ENCODE measurements at regions not wholly inside any gene's neighbourhood (a gene's known extent, or its start where the extent isn't known, plus 50 kb on each side); places are given as distances from the start of the nearest gene placed in this dataset.

- no peak overlapping the region for H3K4me3 ChIP-seq (replicated peaks in 1 of 3; ENCODE audit: low read depth in 2 of 3, low read length in 3 of 3)
- no peak overlapping the region for H3K4me3 Mint-ChIP-seq
- H3K79me2 ChIP-seq (ENCODE audit: insufficient read depth, low read length) = no peaks in the 10 kb centered on the region
- peaks cover 0 to 2% (median 0%) of the 10 kb centered on the region in 7 donors for H3K9me3 Mint-ChIP-seq
- WGBS (ENCODE audit: insufficient coverage) = no CpG with 5 or more reads among the region's 1 CpG
- peaks cover 0 to 9% (median 1%) of the 10 kb centered on the region in 3 donors for H3K27me3 Mint-ChIP-seq (ENCODE audit: low read depth in 3 of 3)
- intact Hi-C loops (cut with micrococcal nuclease) = no loop called here
- H4K20me1 ChIP-seq (ENCODE audit: insufficient read depth, low read length) = no peaks in the 10 kb centered on the region
- no peaks in the 10 kb centered on the region for H3K27me3 ChIP-seq (ENCODE audit: control insufficient read depth in 2 of 2, insufficient read depth in 2 of 2, low read length in 2 of 2)
- no peak overlapping the region for H3K9ac ChIP-seq (ENCODE audit: insufficient read depth, low read length, poor library complexity, severe bottlenecking)
- H2AFZ ChIP-seq (ENCODE audit: insufficient read depth, low read depth, low read length, poor library complexity, severe bottlenecking) = no peak overlapping the region
- no peaks in the 10 kb centered on the region for H3K4me1 ChIP-seq (ENCODE audit: control insufficient read depth in 1 of 2, insufficient read depth in 2 of 2, low read length in 2 of 2)
- DNase-seq = no peak
- no peaks in the 10 kb centered on the region for H3K36me3 Mint-ChIP-seq
- no peak overlapping the region for H3K4me2 ChIP-seq (replicated peaks; ENCODE audit: extremely low read depth, low read length, poor library complexity, severe bottlenecking)
- no peaks in the 10 kb centered on the region for H3K9me3 ChIP-seq (replicated peaks in 1 of 2; ENCODE audit: control insufficient read depth in 1 of 2, insufficient read depth in 1 of 2, low read length in 2 of 2)
- TF ChIP-seq, protein P1, sequence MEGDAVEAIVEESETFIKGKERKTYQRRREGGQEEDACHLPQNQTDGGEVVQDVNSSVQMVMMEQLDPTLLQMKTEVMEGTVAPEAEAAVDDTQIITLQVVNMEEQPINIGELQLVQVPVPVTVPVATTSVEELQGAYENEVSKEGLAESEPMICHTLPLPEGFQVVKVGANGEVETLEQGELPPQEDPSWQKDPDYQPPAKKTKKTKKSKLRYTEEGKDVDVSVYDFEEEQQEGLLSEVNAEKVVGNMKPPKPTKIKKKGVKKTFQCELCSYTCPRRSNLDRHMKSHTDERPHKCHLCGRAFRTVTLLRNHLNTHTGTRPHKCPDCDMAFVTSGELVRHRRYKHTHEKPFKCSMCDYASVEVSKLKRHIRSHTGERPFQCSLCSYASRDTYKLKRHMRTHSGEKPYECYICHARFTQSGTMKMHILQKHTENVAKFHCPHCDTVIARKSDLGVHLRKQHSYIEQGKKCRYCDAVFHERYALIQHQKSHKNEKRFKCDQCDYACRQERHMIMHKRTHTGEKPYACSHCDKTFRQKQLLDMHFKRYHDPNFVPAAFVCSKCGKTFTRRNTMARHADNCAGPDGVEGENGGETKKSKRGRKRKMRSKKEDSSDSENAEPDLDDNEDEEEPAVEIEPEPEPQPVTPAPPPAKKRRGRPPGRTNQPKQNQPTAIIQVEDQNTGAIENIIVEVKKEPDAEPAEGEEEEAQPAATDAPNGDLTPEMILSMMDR (IDR thresholded peaks at IDR 0.05) = no peak
- no peaks in the 10 kb centered on the region for H3K36me3 ChIP-seq (replicated peaks in 1 of 2; ENCODE audit: control insufficient read depth in 1 of 2, insufficient read depth in 2 of 2, low read length in 2 of 2)
- H3K27ac Mint-ChIP-seq = no peak overlapping the region
- H3K4me1 Mint-ChIP-seq = no peaks in the 10 kb centered on the region
- no peak overlapping the region for H3K27ac ChIP-seq (ENCODE audit: low read depth in 1 of 2, low read length in 2 of 2)
These were observed 61.2 kb upstream of the RAB27B start for GRCh38 chr18:54767098-54767497.

DNA sequence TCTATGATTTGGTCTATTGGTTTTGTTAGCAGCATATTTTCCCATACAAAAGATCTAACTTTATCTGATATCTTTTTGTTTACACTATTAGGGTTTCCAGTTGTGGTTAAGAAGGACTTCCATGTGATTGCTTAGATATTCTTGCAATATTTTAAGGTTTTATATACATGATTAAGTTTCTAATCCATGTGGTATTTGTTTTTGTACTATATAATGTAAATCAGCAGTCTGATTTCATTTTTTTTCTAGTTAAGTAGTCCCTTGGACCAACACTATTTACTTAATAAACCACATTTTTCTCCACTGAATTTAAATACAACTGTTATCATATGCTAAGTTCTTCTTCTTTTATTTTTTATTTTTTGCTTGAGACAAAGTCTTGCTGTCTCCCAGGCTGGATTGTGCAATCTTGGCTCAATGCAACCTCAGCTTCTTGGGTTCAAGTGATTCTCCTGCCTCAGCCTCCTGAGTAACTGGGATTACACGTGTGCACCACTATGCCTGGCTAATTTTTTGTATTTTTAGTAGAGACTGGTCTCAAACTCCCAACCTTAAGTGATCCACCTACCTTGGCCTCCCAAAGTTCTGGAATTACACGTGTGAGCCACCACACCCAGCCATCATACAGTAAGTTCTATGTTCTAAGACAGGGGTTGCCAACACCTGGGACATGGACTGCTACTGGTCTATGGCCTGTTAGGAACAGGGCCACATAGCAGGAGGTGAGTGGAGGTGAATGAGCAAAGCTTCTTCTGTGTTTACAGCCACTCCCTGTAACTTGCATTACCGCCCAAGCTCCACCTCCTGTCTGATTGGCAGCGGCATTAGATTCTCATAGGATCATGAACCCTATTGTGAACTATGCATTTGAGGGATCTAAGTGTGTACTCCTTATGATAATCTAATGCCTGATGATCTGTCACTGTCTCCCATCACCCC is 58.5 kb upstream of the RAB27B start:
- Histone ChIP-seq H3K4me2 (replicated peaks; ENCODE audit: extremely low read depth, low read length, poor library complexity, severe bottlenecking) (no peak overlapping the region), H3K9ac (ENCODE audit: insufficient read depth, low read length, poor library complexity, severe bottlenecking) (no peak overlapping the region), H3K27me3 (ENCODE audit: control insufficient read depth in 2 of 2, insufficient read depth in 2 of 2, low read length in 2 of 2) (no peaks in the 10 kb centered on the region), H2AFZ (ENCODE audit: insufficient read depth, low read depth, low read length, poor library complexity, severe bottlenecking) (no peak overlapping the region), H3K4me1 (ENCODE audit: control insufficient read depth in 1 of 2, insufficient read depth in 2 of 2, low read length in 2 of 2) (no peaks in the 10 kb centered on the region), H3K36me3 (replicated peaks in 1 of 2; ENCODE audit: control insufficient read depth in 1 of 2, insufficient read depth in 2 of 2, low read length in 2 of 2) (no peaks in the 10 kb centered on the region), H4K20me1 (ENCODE audit: insufficient read depth, low read length) (no peaks in the 10 kb centered on the region), H3K27ac (ENCODE audit: low read depth in 1 of 2, low read length in 2 of 2) (no peak overlapping the region), H3K79me2 (ENCODE audit: insufficient read depth, low read length) (no peaks in the 10 kb centered on the region), H3K9me3 (replicated peaks in 1 of 2; ENCODE audit: control insufficient read depth in 1 of 2, insufficient read depth in 1 of 2, low read length in 2 of 2) (no peaks in the 10 kb centered on the region), H3K4me3 (replicated peaks in 1 of 3; ENCODE audit: low read depth in 2 of 3, low read length in 3 of 3) (no peak overlapping the region)
- WGBS (ENCODE audit: insufficient coverage) = no CpG with 5 or more reads among the region's 4 CpGs
- Mint-ChIP-seq H3K4me3 (no peak overlapping the region), H3K9me3 (peaks cover 0 to 2% (median 0%) of the 10 kb centered on the region in 7 donors), H3K4me1 (no peaks in the 10 kb centered on the region), H3K27me3 (ENCODE audit: low read depth in 3 of 3) (peaks cover 1 to 8% (median 1%) of the 10 kb centered on the region in 3 donors), H3K36me3 (no peaks in the 10 kb centered on the region), H3K27ac (no peak overlapping the region)
- TF ChIP-seq, protein P1 (IDR thresholded peaks at IDR 0.05) = no peak
- DNase-seq = no peak
- intact Hi-C loops (cut with micrococcal nuclease) = no loop called here
